HuH-7 (cell line): ENCODE measurements at regions not wholly inside any gene's neighbourhood (a gene's known extent, or its start where the extent isn't known, plus 50 kb on each side); places are given as distances from the start of the nearest gene placed in this dataset.

Source experiments
- DNase-seq: peaks from one replicate; pipeline ENCODE4 v3.0.0; 2011; ENCODE audit warnings: low spot score

DNA sequence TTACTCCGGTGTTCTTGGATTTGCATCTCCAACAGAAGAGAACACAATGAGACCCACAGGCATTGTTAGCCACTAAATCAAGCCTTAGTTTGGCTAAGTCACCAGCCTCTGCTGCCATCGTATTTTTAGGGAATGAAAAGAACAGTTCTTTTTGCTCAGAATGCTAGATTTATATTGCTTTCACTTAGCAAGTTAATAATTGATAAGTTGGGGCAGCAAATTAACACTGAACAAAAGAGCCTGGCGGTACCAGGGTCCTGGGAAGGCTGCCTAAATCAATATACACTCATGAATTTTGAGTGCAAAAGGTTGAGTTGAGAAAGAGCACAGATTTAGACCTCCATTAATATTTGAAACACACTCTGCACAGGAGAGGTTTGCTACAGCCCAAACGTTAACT is 767.7 kb downstream of the TYW1 start:
- peak; percentile 53 for DNase-seq

DNA sequence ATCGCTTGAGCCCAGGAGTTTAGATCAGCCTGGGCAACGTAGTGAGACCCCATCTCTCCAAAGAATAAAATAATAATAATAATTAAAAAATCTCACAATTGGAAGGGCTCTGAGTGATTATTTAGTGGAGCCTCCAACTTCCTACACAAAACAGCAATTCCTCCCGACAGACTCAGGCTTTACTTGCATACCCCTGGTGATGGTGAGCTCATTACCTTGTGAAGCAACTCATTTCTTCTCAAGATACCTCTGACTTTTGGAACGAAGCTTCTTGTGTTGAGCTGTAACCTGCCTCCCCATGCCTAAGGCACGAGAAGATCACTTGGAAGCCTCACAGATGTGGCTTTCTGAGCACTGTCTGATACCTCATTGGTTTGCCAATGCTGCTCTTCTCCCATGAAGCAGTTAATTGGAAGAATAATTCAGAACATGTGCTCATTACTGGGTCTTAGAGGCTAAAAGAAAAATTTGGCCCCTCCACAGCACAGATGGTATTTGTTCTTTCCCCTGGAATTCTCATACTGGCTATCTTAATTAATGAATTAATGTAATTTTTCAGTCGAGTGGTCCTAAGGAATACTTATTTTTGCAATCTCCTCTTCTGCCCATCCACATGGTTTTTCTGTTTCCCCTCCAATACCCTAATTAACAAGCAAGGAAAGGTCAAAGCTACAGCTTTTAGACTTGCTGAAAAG is 769.0 kb downstream of the TYW1 start:
- DNase-seq = no peak

DNA sequence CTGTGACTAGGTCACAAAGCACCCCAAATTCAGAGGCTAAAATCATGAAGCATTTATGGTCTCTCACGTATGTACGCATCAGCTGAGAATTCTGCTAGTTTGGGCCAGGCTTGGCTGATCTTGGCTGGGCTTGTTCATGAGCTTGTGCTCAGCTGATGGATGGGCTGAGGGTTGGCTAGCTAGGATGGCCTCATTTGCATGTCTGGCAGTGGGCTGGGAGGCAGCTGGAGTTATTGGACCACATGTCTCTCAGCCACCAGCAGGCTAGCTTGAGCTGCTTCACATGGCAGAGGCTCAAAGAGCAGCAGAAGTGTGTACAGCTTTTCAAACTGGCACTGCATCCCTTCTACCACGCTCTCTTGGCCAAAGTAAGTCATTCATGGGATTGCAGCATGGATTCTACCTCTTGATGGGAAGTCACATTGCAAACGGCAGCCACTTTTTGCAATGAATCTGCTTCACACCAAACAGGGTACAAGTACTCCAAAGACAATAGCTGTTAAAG is 770.3 kb downstream of the TYW1 start:
- DNase-seq = no peak

DNA sequence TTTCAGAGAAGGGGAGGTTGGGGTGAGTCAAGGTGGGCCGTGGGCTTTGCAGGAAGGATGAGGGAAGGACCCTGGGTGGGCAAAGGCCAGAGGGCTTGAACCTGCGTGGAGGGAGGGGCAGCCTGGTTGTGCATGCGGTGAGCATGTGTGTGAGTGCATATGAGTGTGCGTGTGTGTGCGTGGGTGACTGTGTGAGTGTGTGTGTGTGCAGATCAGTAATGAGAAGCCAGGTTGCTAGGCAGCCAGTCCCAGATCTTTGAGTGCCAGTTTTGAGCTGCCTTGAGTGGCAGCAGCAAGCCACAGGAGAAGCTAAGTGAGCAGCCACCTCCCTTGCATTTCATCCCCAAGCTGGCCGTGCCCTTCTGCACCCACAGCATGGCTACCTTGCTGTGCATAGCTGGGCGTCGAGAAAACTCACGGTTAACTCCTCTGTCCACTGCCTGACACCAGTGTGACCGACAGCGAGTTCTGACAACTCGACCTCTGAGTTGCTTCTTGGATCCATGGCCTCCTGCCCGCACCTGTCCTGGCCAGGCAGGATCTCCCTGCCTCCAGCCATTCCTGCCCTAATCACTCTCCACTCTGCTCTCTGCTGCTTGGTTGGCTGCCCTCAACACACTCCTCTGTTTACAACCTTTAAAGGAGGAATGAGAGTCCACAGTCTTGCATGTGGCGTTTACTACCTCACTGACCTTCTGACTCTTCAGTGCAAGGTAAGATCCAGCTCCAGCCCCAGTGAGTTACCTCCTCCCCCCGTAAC is 775.4 kb downstream of the TYW1 start:
- DNase-seq = no peak

DNA sequence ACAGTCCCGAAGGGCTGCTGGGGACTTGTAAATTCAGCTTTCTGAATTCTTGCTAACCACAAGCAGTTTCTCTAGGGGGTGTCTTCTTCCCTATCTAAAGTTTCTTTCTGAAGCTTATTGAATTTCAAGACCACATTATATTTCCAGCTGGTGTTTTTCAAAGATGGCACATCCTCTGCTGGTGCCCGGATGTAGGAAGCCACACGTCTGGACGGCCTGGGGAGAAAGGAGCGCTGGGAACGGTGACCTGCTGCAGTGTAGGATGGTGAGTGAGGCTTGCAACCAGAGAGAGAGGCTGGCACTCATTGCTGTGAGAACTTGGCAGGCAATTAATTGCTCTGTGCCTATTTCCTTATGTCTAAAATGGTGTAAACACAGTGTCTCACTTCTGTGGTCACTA is 776.4 kb downstream of the TYW1 start:
- no peak for DNase-seq

DNA sequence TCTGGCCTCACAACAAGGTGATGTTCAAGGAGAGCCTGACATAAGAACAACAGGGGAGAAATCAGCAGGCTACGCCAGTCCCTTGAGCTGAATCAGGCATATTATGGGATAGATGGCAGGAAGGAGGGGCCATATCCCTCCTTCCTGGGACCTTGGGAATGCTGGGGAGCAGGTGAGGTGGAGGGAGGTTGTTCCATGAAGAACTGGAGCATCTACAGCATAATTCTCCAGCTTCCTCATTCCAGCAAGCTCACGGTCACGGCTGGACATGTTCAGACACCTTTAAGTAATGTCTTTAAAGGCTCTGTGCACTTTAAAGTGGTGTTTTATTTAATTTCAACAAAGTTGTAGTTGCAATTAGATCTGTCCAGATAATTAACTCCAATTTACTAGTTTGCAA is 780.5 kb downstream of the TYW1 start:
- DNase-seq = no peak

DNA sequence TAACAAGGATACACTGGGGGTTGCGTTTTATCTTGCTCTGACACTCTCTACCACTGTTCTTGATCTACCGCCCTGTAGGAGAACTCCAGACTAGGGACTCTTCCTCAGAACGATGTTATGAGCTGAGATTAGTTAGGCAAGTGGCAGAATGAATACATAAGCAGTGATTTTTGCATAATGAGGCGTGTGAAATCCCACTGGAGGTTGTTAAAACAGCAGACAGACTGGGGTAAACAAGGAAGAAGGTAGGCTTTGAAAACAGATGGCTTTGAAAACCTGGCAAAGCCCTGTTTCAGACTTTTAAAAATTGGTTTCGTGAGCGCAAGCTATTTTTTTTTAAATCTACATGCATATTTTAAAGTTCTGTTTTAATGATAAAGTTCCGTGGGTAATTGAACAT is 785.2 kb downstream of the TYW1 start:
- no peak for DNase-seq

DNA sequence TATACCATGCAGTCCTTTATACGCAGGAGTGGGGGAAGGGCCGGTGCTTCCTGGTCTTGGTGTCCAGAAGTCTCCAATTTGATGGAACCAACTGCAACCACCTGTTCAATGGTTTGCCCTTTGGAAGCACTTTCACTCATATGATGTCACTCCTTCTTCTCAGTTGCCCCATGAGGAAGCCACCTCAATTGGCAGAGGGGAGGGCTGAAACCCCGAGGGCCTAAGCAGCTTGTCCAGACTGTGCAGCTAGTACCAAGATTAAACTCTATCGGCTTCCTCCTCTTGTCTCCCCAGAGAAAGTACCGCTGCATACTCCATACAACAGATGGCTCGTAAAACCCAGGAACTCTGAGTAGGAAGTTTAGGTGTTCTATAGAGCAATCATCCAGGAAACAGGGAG is 789.4 kb downstream of the TYW1 start:
- no peak for DNase-seq

DNA sequence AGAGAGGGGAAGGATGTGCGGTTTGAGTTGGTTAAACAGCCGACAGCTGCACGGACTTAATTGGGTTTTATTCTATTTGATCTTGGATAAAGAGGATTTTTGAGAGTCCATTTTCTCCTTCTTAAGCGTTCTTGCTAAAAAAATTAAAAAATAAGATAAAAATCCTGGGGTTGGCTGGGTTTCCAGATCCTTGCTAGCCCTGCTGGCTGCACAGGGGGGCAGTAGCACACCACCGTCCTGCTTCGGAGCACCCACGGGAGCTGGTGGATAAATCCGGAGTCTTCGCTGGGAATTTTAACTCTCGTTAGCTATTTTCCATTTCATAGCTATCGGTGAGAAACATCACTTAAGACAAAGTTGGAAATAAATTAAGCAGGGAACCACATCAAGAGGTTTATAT is 792.0 kb downstream of the TYW1 start:
- no peak for DNase-seq

DNA sequence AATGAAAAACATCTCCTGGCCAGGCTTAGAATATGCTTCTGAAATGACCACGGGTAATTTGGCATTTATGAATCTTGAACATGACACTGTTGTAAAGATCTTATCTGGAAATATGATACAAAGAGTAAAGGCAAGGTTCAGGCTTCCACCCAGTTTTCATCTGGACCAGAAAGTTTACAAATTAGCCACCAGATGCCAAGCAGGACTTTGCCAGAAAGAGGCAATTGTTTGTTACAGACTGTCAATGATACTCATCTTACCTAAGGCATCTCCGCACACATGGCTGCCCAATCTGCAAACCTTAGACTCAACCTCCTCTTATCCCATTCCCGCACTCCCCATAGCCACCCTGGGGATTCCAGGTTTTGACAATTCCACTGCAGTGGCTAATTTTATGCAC is 795.3 kb downstream of the TYW1 start:
- DNase-seq = no peak

DNA sequence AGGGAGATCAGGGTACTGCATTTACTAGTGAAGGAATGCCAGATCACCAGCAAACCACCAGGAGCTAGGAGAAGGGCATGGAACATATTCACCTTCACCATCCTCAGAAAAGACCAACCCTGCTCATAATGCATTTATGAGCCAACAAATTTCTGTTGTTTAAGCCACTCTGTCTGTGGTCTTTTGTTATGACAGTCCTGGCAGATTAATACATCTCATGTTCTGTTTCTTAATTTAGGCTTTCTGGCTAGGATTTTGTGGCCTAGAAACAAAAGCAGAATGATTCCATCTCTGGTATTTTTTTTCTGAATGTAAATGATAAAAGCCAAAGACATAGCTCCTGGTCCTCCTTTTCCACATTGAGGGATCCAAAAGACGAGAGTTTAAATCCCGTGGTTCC is 797.9 kb downstream of the TYW1 start:
- no peak for DNase-seq

DNA sequence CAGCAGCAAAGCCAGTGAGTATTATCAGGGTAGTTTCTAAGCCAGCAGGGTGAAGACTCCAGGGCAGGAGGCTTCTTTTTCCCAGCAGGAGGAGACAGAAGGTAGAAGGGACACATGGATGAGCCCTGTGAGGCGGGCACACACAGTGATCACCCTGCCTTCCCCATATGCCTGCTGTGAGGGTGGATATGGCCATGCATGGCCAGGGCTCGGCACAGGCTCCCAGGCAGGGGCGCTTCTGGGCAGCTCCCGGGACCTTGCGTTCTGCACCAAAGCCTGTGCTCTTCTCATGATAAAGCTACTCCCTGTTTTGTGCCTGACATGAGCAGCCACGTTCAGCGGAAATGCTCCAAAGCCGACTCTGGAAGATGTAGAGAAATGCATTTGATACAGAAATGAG is 807.2 kb downstream of the TYW1 start:
- DNase-seq = no peak

DNA sequence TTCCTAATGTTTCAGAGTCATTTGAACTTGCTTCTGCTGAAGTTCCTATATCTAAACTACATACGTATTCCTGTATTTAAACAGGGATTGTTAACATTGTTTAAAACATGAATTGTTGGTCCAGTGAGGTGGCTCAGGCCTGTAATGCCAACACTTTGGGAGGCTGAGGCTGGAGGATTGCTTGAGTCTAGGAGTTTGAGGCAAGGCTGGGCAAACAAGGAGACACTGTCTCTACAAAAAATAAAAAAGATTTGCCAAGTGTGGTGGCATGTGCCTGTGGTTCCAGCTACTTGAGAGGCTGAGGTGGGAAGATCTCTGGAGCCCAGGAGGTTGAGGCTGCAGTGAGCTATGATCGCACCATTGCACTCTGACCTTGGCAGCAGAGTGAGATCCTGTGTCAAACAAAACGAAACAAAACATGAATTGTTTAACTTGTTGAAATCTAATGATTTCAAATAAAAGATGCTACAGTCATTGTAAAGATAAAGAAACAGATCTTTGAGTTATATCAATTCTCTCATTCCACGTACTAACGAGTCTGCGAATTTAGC is 809.4 kb downstream of the TYW1 start:
- no peak for DNase-seq

DNA sequence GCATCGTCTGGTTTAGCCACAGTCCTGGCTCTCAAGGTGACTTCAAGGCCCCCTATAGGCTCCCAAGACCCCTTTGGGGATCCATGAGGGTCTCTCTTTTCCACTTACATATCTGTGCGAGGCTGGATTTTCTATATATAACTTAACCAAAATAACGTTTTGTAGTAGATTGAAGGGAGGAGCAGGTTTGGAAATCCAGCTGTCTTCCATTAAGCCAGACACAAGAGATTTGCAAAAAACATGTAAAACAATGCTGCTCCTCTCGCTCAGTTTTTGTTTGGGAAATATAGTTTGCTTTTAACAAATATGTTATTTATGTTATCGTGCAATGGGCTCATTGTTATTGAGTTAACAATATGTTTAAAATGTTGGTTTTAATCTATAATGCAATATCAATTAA is 811.2 kb downstream of the TYW1 start:
- no peak for DNase-seq

DNA sequence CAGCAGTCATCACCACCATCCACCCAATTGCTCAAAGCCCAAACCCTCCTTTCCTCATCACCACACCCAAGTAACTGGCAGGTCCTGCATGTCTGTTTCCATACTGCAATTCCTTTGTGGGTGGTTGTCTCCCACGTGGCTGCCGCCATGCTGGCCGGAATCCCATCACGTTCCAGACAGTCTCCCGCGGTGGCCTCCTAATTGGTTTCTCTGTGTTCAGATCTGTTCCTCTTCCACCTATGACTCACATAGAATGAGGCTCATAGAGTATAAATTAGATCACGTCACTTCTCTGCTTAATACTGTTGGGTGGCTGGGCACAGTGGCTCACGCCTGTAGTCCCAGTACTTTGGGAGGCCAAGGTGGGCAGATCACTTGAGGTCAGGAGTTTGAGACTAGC is 813.0 kb downstream of the TYW1 start:
- DNase-seq = no peak

DNA sequence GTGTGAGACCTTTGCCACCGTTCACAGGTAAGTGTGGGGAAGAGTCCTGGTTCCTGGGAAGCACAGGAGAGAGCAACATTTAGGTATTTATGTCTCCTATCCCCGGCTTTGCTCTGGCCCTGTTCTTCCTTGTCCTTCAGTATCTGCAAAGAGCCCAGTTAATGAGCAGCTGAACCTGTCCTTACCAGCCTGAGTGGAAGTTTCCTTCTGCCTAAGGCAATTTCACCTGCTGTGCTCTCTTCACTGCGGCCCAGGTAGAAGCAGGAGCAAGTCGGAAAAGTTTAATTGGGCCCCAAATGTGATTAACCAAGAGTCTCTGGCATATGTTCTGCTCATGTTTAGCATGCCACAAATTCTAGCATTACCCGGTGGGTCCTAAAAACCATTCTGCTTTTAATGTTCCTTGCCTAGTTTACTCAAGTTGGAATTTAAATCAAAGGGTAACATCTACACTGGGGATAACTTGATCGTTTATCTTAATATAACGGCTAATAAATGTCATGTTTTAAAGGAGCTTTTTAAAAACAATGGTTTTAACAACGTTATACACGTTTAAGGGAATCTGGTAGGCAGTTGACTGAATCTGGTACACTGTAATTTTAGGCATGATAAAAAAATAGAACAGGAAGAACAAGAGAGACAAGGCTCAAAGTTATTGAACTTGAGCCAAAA is 817.1 kb downstream of the TYW1 start:
- no peak for DNase-seq

DNA sequence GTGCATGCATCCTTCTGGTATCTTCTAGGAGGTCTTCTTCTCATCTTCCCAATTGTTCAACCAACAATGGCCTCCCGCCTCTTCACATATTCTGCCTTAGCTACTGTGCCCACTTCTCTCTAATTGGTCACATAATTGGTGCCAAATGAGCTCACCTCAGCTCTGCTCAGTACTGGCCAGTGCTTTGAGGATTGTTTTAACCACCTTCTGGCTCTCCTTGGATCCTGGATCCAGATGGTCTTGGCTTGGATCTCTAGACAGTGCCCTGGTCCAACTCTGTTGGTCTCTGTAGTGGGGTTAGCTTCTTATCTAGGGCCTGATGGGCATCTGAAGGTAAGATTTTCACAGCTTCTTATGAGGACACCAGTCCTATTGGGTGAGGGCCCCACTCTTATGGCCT is 820.8 kb downstream of the TYW1 start:
- no peak for DNase-seq

DNA sequence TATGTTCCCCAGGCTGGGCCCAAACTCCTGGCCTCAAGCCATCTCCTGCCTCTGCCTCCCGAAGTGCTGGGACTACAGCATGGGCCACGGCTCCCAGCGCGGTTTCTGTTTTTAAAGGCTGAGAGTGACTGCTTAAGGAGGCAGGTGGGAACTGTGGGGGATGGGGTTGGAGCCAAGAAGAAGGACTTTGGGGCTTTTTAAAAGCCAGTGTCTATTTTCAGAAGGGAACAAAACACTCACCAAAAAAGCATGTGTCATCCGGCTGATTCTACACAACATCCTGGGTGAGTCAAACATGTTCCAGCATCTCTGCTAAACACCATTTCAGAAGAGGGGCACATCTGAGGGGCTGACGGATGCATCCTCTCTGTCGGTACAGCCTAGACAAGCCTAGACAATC is 824.5 kb downstream of the TYW1 start:
- no peak for DNase-seq

DNA sequence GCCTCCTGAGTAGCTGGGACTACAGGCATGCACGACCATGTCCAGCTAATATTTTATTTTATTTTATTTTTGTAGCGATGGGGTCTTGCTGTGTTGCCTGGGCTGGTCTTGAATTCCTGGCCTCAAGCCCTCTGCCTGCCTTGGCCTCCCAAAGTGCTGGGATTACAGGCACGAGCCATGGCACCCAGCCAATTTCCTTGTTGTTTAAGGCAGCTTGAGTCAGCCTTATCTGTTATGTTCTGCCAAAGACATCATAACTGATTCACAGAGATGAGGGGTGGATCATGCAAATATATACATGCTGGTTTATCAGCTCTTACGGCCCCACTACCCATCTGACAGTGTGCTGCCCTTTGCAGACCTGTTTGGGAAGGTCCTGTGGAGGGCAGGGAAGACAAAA is 826.7 kb downstream of the TYW1 start:
- DNase-seq = no peak

DNA sequence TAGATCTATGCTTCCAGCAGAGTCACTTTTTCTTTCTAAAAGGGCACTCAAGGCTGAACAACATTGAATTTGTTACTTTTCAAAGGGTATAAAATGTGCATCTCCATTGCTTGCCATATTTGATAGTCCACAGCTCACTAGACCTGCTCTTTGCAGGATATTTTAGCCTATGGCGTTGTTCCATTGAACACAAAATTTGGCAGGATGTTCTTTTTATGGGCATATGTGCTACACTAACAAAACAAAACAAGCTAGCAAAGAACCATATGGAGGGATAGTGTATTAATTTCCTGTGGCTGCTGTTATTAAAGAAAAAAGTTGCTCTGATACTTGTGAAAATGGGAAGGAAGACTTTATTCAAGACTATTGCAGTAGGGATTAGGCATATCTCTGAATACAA is 828.7 kb downstream of the TYW1 start:
- DNase-seq = no peak

DNA sequence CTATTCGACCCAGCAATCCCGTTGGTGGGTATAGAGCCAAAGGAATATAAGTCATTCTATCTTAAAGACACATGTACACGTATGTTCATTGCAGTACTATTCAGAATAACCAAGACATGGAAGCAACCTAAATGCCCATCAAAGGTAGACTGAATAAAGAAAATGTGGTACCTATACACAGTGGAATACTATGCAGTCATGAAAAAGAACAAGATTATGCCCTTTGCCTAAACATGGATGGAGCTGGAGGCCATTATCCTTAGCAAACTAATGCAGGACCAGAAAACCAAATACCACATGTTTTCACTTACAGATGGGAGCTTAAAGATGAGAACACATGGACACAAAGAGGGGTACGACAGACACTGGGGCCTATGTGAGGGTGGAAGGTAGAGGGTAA is 845.3 kb downstream of the TYW1 start:
- DNase-seq = no peak

DNA sequence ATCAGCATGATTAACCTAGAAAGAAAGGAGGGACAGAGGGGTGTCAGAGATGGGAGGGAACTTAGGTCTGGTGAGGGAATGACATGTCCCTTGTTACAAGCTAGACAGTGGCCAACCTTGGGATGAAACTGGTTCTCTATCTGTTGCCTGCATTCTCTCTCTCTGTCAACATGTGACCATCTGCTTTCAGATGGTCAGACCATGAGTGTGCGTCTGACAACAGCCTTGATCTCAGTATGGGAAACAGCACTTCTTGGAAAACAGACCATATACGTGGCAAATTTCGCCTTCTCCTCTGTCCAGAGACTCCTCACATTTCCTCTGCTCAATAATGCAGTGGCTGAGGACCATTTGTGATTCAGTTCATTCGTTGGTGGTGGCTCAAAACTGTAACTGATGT is 845.9 kb downstream of the TYW1 start:
- DNase-seq = no peak

DNA sequence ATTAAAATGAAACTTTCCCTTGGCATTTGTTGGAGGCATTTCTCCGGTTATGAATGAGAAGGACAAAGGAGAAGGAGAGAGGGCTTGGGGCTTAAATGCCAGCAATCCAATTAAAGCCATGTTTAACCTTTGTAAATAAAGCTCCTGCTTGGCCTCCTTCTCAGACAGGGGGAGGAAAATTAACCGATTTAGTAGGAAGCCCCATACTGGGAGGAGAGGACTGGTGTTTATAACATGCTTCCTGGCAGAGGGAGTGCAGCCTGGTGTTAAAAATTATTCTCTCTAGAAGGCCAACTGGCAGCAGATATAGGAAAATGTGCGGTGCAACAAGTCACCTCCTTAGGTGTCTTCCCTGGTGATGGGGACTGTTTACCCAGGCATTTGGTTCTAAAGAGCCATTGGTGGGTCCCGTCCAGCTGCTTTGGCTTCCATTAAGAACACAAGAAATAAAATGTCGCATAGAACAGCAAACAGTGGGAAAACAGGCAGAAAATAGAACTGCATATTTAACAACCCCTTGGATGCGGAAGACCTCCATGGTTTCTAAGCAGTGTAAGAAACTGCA is 846.5 kb downstream of the TYW1 start:
- no peak for DNase-seq
